Loucy (cell line): ENCODE measurements at regions not wholly inside any gene's neighbourhood (a gene's known extent, or its start where the extent isn't known, plus 50 kb on each side); places are given as distances from the start of the nearest gene placed in this dataset.

Experiments used
- CTCF ChIP-seq: fragments of 200-600 bp; sonication (generic); conservative IDR thresholded peaks from 2 replicates; pipeline ENCODE4 v1.5.1; 2014; ENCODE audit warnings: mild to moderate bottlenecking, antibody characterized with exemption, low read length
- EZH2phosphoT487 ChIP-seq: fragments of 200-600 bp; IDR thresholded peaks from 2 replicates; pipeline ENCODE4 v1.6.1; 2018; ENCODE audit warnings: antibody characterized with exemption, mild to moderate bottlenecking, moderate library complexity, borderline replicate concordance

GRCh38 chr2:53075760-53076159 lies 691.8 kb upstream of the CHAC2 start:
- TF ChIP-seq CTCF (no peak), EZH2phosphoT487 (no peak)
